ENCODE measurements at regions not wholly inside any gene's neighbourhood (a gene's known extent, or its start where the extent isn't known, plus 50 kb on each side); places are given as distances from the start of the nearest gene placed in this dataset.

- TF ChIP-seq, protein P1, sequence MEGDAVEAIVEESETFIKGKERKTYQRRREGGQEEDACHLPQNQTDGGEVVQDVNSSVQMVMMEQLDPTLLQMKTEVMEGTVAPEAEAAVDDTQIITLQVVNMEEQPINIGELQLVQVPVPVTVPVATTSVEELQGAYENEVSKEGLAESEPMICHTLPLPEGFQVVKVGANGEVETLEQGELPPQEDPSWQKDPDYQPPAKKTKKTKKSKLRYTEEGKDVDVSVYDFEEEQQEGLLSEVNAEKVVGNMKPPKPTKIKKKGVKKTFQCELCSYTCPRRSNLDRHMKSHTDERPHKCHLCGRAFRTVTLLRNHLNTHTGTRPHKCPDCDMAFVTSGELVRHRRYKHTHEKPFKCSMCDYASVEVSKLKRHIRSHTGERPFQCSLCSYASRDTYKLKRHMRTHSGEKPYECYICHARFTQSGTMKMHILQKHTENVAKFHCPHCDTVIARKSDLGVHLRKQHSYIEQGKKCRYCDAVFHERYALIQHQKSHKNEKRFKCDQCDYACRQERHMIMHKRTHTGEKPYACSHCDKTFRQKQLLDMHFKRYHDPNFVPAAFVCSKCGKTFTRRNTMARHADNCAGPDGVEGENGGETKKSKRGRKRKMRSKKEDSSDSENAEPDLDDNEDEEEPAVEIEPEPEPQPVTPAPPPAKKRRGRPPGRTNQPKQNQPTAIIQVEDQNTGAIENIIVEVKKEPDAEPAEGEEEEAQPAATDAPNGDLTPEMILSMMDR (conservative IDR thresholded peaks at IDR 0.05; ENCODE audit: low read depth in 2 of 2) = no peak
- TF ChIP-seq JUNB (IDR thresholded peaks at IDR 0.05; ENCODE audit: unreplicated experiment) = no peak
- TF ChIP-seq EZH2phosphoT487 (IDR thresholded peaks at IDR 0.05; ENCODE audit: unreplicated experiment) = no peak
- no peak for TF ChIP-seq EZH2 (IDR thresholded peaks at IDR 0.05; ENCODE audit: low read depth, unreplicated experiment)
These were observed 78.1 kb upstream of the PELI2 start for GRCh38 chr14:56040121-56040520.

Measured in GM23338 (cell line).